Embryonic facial prominence (tissue), 1 donor: ENCODE measurements at regions not wholly inside any gene's neighbourhood (a gene's known extent, or its start where the extent isn't known, plus 50 kb on each side); places are given as distances from the start of the nearest gene placed in this dataset.
"Not testable (repeated sequence)": the region's sequence is repeated elsewhere in the genome, so short reads cannot be mapped to it uniquely, and the experiment has no call there.

Experiments
- DNase-seq: peaks from one replicate; pipeline ENCODE4 v3.0.0-alpha.2; 2016; ENCODE audit errors: extremely low spot score

DNA sequence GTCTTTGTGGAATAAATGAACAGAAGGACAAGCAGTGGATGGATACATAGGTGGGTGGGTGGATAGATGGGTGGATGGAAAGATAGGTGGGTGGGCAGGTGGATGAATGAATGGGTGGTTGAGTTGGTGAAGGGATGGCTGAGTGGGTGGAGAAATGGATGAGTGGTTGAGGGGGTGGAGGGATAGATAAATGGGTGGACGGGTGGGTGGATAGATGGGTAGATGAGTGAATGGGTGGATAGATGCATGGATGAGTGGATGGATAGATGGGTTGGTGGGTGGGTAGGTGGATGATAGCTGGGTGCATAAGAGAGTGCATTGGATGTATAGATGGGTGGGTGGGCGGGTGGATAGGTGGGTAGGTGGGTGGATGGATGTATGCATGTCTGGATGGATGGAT lies 63.5 kb downstream of the UNC93B1 start:
- DNase-seq: not testable (repeated sequence)

- DNase-seq: not testable (repeated sequence)
Observed at GRCh38 chr11:67938964-67939363, 64.9 kb downstream of the UNC93B1 start.

GRCh38 chr11:67938371-67938770 lies 65.5 kb downstream of the UNC93B1 start:
- DNase-seq: not testable (repeated sequence)

- DNase-seq: not testable (repeated sequence)
Observed at GRCh38 chr11:67923565-67923964, 80.3 kb downstream of the UNC93B1 start.

- not testable (repeated sequence) for DNase-seq
Observed at GRCh38 chr11:67920546-67920945, 83.4 kb downstream of the UNC93B1 start.

DNA sequence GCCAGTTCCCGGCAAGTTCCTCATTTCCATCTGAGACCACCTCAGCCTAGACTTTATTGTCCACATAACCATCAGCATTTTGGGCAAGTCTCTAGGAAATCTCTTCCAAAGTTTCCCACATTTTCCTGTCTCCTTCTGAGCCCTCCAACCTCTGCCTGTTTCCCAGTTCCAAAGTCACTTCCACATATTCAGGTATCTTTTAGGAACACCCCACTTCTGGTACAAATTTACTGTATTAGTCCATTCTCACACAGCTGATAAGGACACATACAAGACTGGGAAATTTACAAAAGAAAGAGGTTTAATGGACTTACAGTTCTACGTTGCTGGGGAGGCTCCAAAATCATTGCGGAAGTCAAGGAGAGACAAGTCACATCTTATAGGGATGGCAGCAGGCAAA lies 91.7 kb downstream of the UNC93B1 start:
- not testable (repeated sequence) for DNase-seq

DNA sequence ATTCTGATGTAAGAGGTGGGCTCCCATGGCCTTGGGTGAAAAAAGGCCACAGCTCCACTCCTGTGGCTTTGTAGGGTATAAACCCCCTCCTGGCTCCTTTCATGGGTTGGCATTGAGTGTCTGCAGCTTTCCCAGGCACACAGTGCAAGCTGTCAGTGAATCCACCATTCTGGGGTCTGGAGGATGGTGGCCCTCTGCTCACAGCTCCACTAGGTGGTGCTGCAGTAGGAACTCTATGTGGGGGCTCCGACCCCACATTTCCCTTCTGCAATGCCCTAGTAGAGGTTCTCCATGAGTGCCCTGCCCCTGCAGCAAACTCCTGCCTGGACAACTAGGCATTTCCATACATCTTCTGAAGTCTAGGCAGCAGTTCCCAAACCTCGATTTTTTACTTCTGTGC lies 92.7 kb downstream of the UNC93B1 start:
- not testable (repeated sequence) for DNase-seq

DNA sequence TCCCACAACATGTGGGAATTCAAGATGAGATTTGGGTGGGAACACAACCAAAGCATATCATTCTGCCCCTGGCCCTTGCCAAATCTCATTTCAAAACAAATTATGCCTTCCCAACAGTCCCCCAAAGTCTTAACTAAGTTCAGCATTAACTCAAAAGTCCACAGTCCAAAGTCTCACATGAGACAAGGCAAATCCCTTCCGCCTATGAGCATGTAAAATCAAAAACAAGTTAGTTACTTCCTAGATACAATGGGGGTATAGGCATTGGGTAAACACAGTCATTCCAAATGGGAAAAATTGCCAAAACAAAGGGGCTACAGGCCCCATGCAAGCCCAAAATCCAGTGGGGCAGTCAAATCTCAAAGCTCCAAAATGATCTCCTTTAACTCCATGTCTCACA lies 93.1 kb downstream of the UNC93B1 start:
- DNase-seq: not testable (repeated sequence)

DNA sequence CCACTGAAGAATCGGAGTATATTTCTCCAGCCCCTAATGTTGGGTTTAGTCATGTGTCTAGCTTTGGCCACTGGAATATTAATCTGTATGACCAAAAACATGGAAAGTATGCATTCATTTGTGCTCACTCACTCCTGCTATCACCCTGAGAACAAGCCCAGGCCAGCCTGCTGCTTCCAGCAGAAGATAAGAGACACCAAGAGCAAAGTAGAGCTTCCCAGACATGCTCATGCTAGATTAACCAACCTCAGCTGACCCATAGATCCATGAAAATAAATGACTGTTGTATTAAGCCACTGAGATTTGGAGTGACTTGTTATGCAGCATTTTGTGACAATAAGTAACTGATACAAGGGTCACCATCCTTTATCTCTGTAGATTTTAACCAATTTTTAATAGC lies 96.9 kb downstream of the UNC93B1 start:
- DNase-seq: not testable (repeated sequence)

DNA sequence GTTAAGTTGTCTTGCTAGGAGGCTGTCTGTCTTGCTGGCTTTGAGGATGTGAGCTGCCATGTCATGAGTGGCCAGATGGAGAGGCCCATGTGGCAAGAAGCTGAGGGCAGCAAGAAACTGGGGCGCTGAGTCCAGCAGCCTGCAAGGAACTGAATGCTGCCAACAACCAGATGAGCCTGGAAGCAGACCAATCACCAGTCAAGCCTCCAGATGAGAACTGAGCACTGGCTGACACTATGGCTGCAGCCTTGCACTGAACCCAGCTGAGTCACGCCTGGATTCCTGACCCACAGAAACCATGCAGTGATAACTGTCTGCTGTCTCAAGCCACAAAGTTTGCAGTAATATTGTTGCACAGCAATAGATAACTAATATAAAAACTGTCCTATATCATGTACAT lies 104.4 kb downstream of the UNC93B1 start:
- not testable (repeated sequence) for DNase-seq

DNA sequence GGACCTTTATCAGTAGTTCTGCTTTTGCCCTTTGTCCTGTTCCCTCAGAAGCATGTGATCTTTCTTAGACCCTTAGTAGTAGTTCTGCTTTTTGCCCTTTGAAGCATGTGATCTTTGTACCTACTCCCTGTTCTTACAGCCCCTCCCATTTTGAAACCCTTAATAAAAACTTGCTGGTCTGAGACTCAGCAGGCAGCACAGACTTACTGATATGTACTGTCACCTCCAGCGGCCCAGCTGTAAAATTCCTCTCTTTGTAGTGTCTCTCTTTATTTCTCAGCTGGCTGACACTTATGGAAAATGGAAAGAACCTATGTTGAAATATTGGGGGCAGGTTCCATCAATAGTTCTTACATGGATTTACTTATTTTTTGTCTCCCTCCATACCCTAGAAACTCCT lies 110.4 kb downstream of the UNC93B1 start:
- not testable (repeated sequence) for DNase-seq

- DNase-seq: not testable (repeated sequence)
Observed at GRCh38 chr11:67889646-67890045, 114.3 kb downstream of the UNC93B1 start.

GRCh38 chr11:67888056-67888455 lies 115.8 kb downstream of the UNC93B1 start:
- DNase-seq: not testable (repeated sequence)

DNA sequence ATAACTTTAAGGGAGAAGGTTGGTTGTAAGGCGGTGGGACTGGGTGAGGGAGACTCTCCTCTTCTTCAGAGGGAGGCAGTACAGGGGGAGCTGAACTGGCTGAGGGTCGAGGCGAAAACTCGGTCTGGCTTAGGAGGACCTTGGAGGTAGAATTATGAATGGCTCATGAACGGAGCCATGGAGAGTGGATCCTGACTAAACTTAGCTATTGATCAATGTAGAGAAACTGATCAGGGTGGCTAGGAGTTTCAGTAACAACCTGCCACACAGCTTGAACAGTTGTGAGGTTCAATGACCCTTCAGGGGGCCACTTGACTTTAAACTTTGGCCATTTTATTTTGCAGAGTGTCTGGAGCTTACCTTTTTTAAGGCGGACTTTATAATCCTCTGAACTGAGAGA lies 117.2 kb downstream of the UNC93B1 start:
- DNase-seq: not testable (repeated sequence)

DNA sequence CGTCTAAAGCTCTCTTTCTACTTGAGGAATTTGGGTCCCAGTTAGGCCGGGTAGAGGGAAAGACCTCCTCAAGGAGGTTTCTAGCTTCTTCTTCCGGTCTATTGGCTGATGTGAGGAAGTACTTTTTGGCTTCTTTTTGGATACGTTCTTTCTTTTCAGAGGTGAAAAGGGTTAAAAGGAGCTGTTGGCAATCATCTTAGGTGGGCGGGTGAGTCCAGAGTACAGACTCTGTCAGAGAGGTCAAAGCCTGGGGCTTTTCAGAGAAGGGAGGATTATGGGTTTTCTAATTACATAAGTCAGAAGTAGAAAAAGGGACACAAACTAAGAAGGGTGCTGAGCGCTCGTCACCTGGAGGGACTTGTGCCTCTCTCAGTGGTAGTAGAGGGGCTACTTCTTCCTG lies 117.7 kb downstream of the UNC93B1 start:
- DNase-seq: not testable (repeated sequence)

DNA sequence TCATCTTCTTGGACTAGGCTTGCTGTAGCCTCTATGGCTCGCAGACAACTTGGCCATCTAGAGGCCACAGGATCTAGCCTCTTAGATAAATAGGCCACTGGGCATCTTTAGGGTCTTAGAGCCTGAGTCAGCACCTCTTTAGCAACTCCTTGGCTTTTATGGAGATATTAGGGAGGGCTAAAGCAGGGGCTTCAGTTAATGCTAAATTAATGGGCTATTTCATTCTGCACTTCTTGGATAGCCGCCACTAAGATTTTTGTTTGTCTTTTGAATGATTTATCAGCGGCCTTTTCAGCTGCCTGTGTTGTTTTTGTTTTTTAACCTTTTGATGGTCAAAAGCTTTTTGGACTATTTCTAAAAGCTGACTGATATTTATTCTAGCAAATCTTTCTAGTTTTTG lies 118.3 kb downstream of the UNC93B1 start:
- DNase-seq: not testable (repeated sequence)

- not testable (repeated sequence) for DNase-seq
Observed at GRCh38 chr11:67884761-67885558, 118.9 kb downstream of the UNC93B1 start.

GRCh38 chr11:67884073-67884757 lies 119.7 kb downstream of the UNC93B1 start:
- DNase-seq: not testable (repeated sequence)

DNA sequence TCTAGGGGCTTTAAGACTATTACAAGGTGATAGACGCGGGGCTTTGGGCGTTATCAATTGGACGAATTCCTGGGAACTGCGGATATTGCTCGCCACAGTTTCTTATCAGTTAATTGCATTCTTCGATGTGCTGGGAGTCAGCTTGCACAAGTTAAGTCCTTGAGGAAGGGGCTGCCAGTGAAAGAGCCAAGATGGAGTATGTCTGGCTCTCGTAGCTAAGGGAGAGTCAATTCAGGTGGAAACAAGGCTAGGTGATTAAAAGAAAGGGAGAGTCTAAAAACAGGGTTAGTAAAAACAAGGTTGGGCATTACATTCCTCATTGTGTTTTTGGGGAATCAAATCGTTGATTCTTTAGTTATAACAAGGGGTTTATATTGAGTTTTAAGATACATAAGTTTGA lies 121.6 kb downstream of the UNC93B1 start:
- DNase-seq: not testable (repeated sequence)

DNA sequence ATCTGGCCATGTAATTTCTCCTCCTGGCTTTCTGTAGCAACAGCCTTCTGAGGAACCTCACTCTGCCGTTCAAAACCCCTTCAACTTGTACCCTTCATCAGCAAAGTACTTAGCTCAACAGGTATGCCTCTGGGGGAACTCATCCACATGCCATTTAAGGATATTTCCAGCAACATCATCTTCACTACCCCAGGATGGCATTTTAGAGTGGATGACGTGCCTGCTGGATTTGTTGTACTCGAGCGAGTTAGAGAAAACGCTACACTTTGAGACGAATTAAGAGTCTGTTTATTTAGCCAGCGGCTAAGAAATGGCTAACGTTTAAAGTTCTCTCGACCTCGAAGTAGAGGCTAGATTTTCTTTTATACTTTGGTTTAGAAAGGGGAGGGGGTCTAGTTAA lies 122.1 kb downstream of the UNC93B1 start:
- DNase-seq: not testable (repeated sequence)

GRCh38 chr11:67880594-67881196 lies 123.2 kb downstream of the UNC93B1 start:
- DNase-seq: not testable (repeated sequence)

DNA sequence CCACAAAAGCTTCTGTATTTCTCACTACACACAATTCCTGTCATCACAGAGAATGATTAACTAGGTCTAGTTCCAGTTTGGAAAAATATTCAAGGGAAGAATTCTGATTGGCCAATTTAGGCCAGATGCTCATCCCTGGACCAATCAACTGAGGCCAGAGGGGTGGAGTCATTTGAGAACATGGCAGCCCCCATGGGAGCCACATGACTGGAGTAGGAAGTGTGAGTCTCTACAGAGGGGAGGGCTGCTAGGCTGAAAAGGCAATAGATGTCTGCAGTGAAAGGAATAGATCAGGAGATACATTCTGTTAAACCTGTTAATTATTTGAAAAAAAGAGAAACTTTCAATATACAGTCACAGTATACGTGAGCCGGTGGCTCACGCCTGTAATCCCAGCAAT lies 125.2 kb downstream of the UNC93B1 start:
- DNase-seq: not testable (repeated sequence)
